ENCODE measurements at regions not wholly inside any gene's neighbourhood (a gene's known extent, or its start where the extent isn't known, plus 50 kb on each side); places are given as distances from the start of the nearest gene placed in this dataset.

DNA sequence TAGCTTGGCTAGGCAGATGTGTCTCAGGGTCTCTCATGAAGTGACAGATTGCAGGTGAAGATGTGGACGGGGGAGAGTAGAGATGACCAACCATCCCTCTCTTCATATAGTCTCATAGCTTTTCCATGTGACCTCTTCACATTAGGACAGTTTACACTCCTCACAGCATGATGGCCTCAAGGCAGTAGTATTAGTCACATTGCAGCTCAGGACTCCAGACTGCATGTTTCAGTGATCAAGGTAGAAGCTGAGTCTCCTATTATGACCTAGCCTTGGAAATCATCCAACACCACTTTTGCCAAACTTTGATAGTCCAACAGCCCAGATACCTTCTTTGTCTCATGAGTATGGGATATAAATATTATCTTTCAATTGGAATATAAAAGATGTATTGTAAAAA is 147.7 kb downstream of the GASK1B start:
- Histone ChIP-seq H3K9me3 (replicated peaks; ENCODE audit: control insufficient read depth, insufficient read depth, low read length) (no peaks in the 10 kb centered on the region), H3K27me3 (replicated peaks in 1 of 2; ENCODE audit: control insufficient read depth in 2 of 2, insufficient read depth in 2 of 2, low read length in 1 of 2) (no peaks in the 10 kb centered on the region), H3K36me3 (ENCODE audit: control insufficient read depth in 2 of 2, insufficient read depth in 2 of 2, low read length in 1 of 2) (no peaks in the 10 kb centered on the region), H3K4me3 (no peak overlapping the region), H3K79me2 (ENCODE audit: control insufficient read depth, insufficient read depth, low read length) (no peaks in the 10 kb centered on the region), H3K9ac (ENCODE audit: control insufficient read depth, insufficient read depth, low read length) (no peak overlapping the region), H3K4me1 (ENCODE audit: control insufficient read depth, insufficient read depth, low read length) (no peaks in the 10 kb centered on the region), H2AFZ (ENCODE audit: control insufficient read depth, low read depth, low read length) (no peak overlapping the region), H3K27ac (ENCODE audit: control insufficient read depth, insufficient read depth) (no peak overlapping the region), H4K20me1 (ENCODE audit: control insufficient read depth, insufficient read depth) (no peaks in the 10 kb centered on the region), H3K4me2 (ENCODE audit: control insufficient read depth, insufficient read depth) (no peak overlapping the region)
- 40% methylated on average over 1 of the region's 1 CpG for WGBS (ENCODE audit: insufficient coverage, insufficient replicate concordance, low lambda C conversion rate, missing lambda C conversion rate)
- FAIRE-seq (no peak), ATAC-seq (no peak), DNase-seq (ENCODE audit: low read depth, low spot score) (no peak)
- TF ChIP-seq NBN (IDR thresholded peaks at IDR 0.05): no peak
- no peak for TF ChIP-seq ATF7 (IDR thresholded peaks at IDR 0.05; ENCODE audit: low read depth)
- TF ChIP-seq CBFB (IDR thresholded peaks at IDR 0.05; ENCODE audit: low read depth): no peak
- no peak for TF ChIP-seq REST (IDR thresholded peaks at IDR 0.05; ENCODE audit: low read depth, low read length)
- TF ChIP-seq, protein P1, sequence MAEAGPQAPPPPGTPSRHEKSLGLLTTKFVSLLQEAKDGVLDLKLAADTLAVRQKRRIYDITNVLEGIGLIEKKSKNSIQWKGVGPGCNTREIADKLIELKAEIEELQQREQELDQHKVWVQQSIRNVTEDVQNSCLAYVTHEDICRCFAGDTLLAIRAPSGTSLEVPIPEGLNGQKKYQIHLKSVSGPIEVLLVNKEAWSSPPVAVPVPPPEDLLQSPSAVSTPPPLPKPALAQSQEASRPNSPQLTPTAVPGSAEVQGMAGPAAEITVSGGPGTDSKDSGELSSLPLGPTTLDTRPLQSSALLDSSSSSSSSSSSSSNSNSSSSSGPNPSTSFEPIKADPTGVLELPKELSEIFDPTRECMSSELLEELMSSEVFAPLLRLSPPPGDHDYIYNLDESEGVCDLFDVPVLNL (IDR thresholded peaks at IDR 0.05; ENCODE audit: low read depth, low read length): no peak
- no peak for TF ChIP-seq EZH2 (IDR thresholded peaks at IDR 0.05; ENCODE audit: borderline replicate concordance, control insufficient read depth, low read depth, low read length)
- TF ChIP-seq IRF3 (IDR thresholded peaks at IDR 0.05): no peak
- TF ChIP-seq, protein P2, sequence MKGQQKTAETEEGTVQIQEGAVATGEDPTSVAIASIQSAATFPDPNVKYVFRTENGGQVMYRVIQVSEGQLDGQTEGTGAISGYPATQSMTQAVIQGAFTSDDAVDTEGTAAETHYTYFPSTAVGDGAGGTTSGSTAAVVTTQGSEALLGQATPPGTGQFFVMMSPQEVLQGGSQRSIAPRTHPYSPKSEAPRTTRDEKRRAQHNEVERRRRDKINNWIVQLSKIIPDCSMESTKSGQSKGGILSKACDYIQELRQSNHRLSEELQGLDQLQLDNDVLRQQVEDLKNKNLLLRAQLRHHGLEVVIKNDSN (IDR thresholded peaks at IDR 0.05; ENCODE audit: borderline replicate concordance, extremely low read length, insufficient read depth, low read depth, low read length): no peak
- no peak for TF ChIP-seq CHD2 (IDR thresholded peaks at IDR 0.05; ENCODE audit: borderline replicate concordance, low read depth, low read length)
- no peak for TF ChIP-seq EGR1 (IDR thresholded peaks at IDR 0.05; ENCODE audit: borderline replicate concordance in 1 of 2, low read depth in 2 of 2, low read length in 2 of 2)
- TF ChIP-seq CTCF (IDR thresholded peaks at IDR 0.05 in 2 of 3, conservative IDR thresholded peaks at IDR 0.05 in 1 of 3; ENCODE audit: control insufficient read depth in 2 of 3, extremely low read depth in 1 of 3, insufficient read depth in 1 of 3, low read depth in 3 of 3, low read length in 3 of 3): no peak
- no peak for TF ChIP-seq NR2C1 (IDR thresholded peaks at IDR 0.05)
- no peak for TF ChIP-seq ZSCAN29 (IDR thresholded peaks at IDR 0.05)
- TF ChIP-seq MTA2 (IDR thresholded peaks at IDR 0.05; ENCODE audit: low read depth): no peak
- no peak for TF ChIP-seq SIX5 (IDR thresholded peaks at IDR 0.05; ENCODE audit: low read depth, low read length, severe bottlenecking)
- intact Hi-C loops (cut with micrococcal nuclease; ENCODE audit: unreplicated experiment) (no loop called here), in situ Hi-C loops (cut with MboI) (no loop called here)
- POLR2A ChIA-PET: no interaction called here
- SMC1A ChIA-PET (ENCODE audit: uncharacterized antibody, unreplicated experiment): no interaction called here
- no TSS peak for BruUV-seq (replicated peaks)
- RAD21 ChIA-PET (ENCODE audit: unreplicated experiment): no interaction called here
- CTCF ChIA-PET: no interaction called here
